ENCODE measurements at regions not wholly inside any gene's neighbourhood (a gene's known extent, or its start where the extent isn't known, plus 50 kb on each side); places are given as distances from the start of the nearest gene placed in this dataset.
"Not testable (repeated sequence)": the region's sequence is repeated elsewhere in the genome, so short reads cannot be mapped to it uniquely, and the experiment has no call there.

GRCh38 chr9:6102336-6102987 lies 87.0 kb upstream of the RANBP6 start:
- not testable (repeated sequence) for H3K36me3 ChIP-seq (ENCODE audit: control insufficient read depth, insufficient read depth, low read length); H3K4me3 ChIP-seq (ENCODE audit: low read length); H3K4me1 ChIP-seq (ENCODE audit: control insufficient read depth, insufficient read depth, low read length); H3K9me3 ChIP-seq (ENCODE audit: control insufficient read depth, low read length); H3K9ac ChIP-seq (ENCODE audit: low read length); H3K27me3 ChIP-seq (ENCODE audit: control insufficient read depth, insufficient read depth, low read length)

- not testable (repeated sequence) for H3K36me3 ChIP-seq (ENCODE audit: control insufficient read depth, insufficient read depth, low read length); H3K27me3 ChIP-seq (ENCODE audit: control insufficient read depth, insufficient read depth, low read length); H3K4me1 ChIP-seq (ENCODE audit: control insufficient read depth, insufficient read depth, low read length); H3K9ac ChIP-seq (ENCODE audit: low read length); H3K4me3 ChIP-seq (ENCODE audit: low read length); H3K9me3 ChIP-seq (ENCODE audit: control insufficient read depth, low read length)
Observed at GRCh38 chr9:6101725-6102124, 86.3 kb upstream of the RANBP6 start.

- not testable (repeated sequence) for H3K9ac ChIP-seq (ENCODE audit: low read length); H3K4me3 ChIP-seq (ENCODE audit: low read length); H3K4me1 ChIP-seq (ENCODE audit: control insufficient read depth, insufficient read depth, low read length); H3K9me3 ChIP-seq (ENCODE audit: control insufficient read depth, low read length); H3K36me3 ChIP-seq (ENCODE audit: control insufficient read depth, insufficient read depth, low read length); H3K27me3 ChIP-seq (ENCODE audit: control insufficient read depth, insufficient read depth, low read length)
Observed at GRCh38 chr9:6099346-6099745, 83.9 kb upstream of the RANBP6 start.

- H3K9me3 ChIP-seq (ENCODE audit: control insufficient read depth, low read length): no peaks in the 10 kb centered on the region
Observed at GRCh38 chr9:6098431-6098830, 83.0 kb upstream of the RANBP6 start.

GRCh38 chr9:6096821-6097220 lies 81.4 kb upstream of the RANBP6 start:
- Histone ChIP-seq H3K27me3 (ENCODE audit: control insufficient read depth, insufficient read depth, low read length) (no peaks in the 10 kb centered on the region), H3K4me1 (ENCODE audit: control insufficient read depth, insufficient read depth, low read length) (no peaks in the 10 kb centered on the region), H3K36me3 (ENCODE audit: control insufficient read depth, insufficient read depth, low read length) (no peaks in the 10 kb centered on the region), H3K9ac (ENCODE audit: low read length) (no peak overlapping the region), H3K9me3 (ENCODE audit: control insufficient read depth, low read length) (no peaks in the 10 kb centered on the region), H3K4me3 (ENCODE audit: low read length) (no peak overlapping the region)

More at GRCh38 chr9:6098431-6098830, 83.0 kb upstream of the RANBP6 start:
- no peaks in the 10 kb centered on the region for H3K36me3 ChIP-seq (ENCODE audit: control insufficient read depth, insufficient read depth, low read length)
- no peak overlapping the region for H3K9ac ChIP-seq (ENCODE audit: low read length)
- no peaks in the 10 kb centered on the region for H3K4me1 ChIP-seq (ENCODE audit: control insufficient read depth, insufficient read depth, low read length)
- H3K4me3 ChIP-seq (ENCODE audit: low read length): no peak overlapping the region
- H3K27me3 ChIP-seq (ENCODE audit: control insufficient read depth, insufficient read depth, low read length): no peaks in the 10 kb centered on the region

- Histone ChIP-seq H3K27me3 (ENCODE audit: control insufficient read depth, insufficient read depth, low read length) (no peaks in the 10 kb centered on the region), H3K4me3 (ENCODE audit: low read length) (no peak overlapping the region), H3K4me1 (ENCODE audit: control insufficient read depth, insufficient read depth, low read length) (no peaks in the 10 kb centered on the region), H3K36me3 (ENCODE audit: control insufficient read depth, insufficient read depth, low read length) (no peaks in the 10 kb centered on the region), H3K9me3 (ENCODE audit: control insufficient read depth, low read length) (no peaks in the 10 kb centered on the region), H3K9ac (ENCODE audit: low read length) (no peak overlapping the region)
Observed at GRCh38 chr9:6090277-6091210, 75.1 kb upstream of the RANBP6 start.

- no peak overlapping the region for H3K4me3 ChIP-seq (ENCODE audit: low read length)
- H3K9me3 ChIP-seq (ENCODE audit: control insufficient read depth, low read length): no peaks in the 10 kb centered on the region
- no peaks in the 10 kb centered on the region for H3K36me3 ChIP-seq (ENCODE audit: control insufficient read depth, insufficient read depth, low read length)
- H3K4me1 ChIP-seq (ENCODE audit: control insufficient read depth, insufficient read depth, low read length): no peaks in the 10 kb centered on the region
- no peak overlapping the region for H3K9ac ChIP-seq (ENCODE audit: low read length)
- H3K27me3 ChIP-seq (ENCODE audit: control insufficient read depth, insufficient read depth, low read length): no peaks in the 10 kb centered on the region
Observed at GRCh38 chr9:6089300-6089699, 73.9 kb upstream of the RANBP6 start.

- H3K27me3 ChIP-seq (ENCODE audit: control insufficient read depth, insufficient read depth, low read length): no peaks in the 10 kb centered on the region
- H3K9me3 ChIP-seq (ENCODE audit: control insufficient read depth, low read length): no peaks in the 10 kb centered on the region
- H3K36me3 ChIP-seq (ENCODE audit: control insufficient read depth, insufficient read depth, low read length): no peaks in the 10 kb centered on the region
- H3K9ac ChIP-seq (ENCODE audit: low read length): no peak overlapping the region
- no peaks in the 10 kb centered on the region for H3K4me1 ChIP-seq (ENCODE audit: control insufficient read depth, insufficient read depth, low read length)
- H3K4me3 ChIP-seq (ENCODE audit: low read length): no peak overlapping the region
Observed at GRCh38 chr9:6086006-6086655, 70.7 kb upstream of the RANBP6 start.

- peak overlapping the region; percentile 43 for H3K4me3 ChIP-seq (ENCODE audit: low read length)
- H3K9ac ChIP-seq (ENCODE audit: low read length): peak overlapping the region; percentile 68
- H3K9me3 ChIP-seq (ENCODE audit: control insufficient read depth, low read length): no peaks in the 10 kb centered on the region
- no peaks in the 10 kb centered on the region for H3K36me3 ChIP-seq (ENCODE audit: control insufficient read depth, insufficient read depth, low read length)
- H3K4me1 ChIP-seq (ENCODE audit: control insufficient read depth, insufficient read depth, low read length): peaks cover 4% of the 10 kb centered on the region
- no peaks in the 10 kb centered on the region for H3K27me3 ChIP-seq (ENCODE audit: control insufficient read depth, insufficient read depth, low read length)
Observed at GRCh38 chr9:6080154-6080716, 64.8 kb upstream of the RANBP6 start.

- Histone ChIP-seq H3K36me3 (ENCODE audit: control insufficient read depth, insufficient read depth, low read length) (no peaks in the 10 kb centered on the region), H3K4me3 (ENCODE audit: low read length) (no peak overlapping the region)
Observed at GRCh38 chr9:6079386-6079785, 64.0 kb upstream of the RANBP6 start.

GRCh38 chr9:6078382-6079105 lies 63.1 kb upstream of the RANBP6 start:
- peaks cover 4% of the 10 kb centered on the region for H3K4me1 ChIP-seq (ENCODE audit: control insufficient read depth, insufficient read depth, low read length)
- H3K4me3 ChIP-seq (ENCODE audit: low read length): no peak overlapping the region
- H3K27me3 ChIP-seq (ENCODE audit: control insufficient read depth, insufficient read depth, low read length): no peaks in the 10 kb centered on the region
- H3K9ac ChIP-seq (ENCODE audit: low read length): no peak overlapping the region
- no peaks in the 10 kb centered on the region for H3K36me3 ChIP-seq (ENCODE audit: control insufficient read depth, insufficient read depth, low read length)
- H3K9me3 ChIP-seq (ENCODE audit: control insufficient read depth, low read length): no peaks in the 10 kb centered on the region

More at GRCh38 chr9:6079386-6079785, 64.0 kb upstream of the RANBP6 start:
- Histone ChIP-seq H3K4me1 (ENCODE audit: control insufficient read depth, insufficient read depth, low read length) (peaks cover 4% of the 10 kb centered on the region), H3K9me3 (ENCODE audit: control insufficient read depth, low read length) (no peaks in the 10 kb centered on the region), H3K9ac (ENCODE audit: low read length) (peak overlapping the region; percentile 55), H3K27me3 (ENCODE audit: control insufficient read depth, insufficient read depth, low read length) (no peaks in the 10 kb centered on the region)
